ENCODE measurements at regions not wholly inside any gene's neighbourhood (a gene's known extent, or its start where the extent isn't known, plus 50 kb on each side); places are given as distances from the start of the nearest gene placed in this dataset.

DNA sequence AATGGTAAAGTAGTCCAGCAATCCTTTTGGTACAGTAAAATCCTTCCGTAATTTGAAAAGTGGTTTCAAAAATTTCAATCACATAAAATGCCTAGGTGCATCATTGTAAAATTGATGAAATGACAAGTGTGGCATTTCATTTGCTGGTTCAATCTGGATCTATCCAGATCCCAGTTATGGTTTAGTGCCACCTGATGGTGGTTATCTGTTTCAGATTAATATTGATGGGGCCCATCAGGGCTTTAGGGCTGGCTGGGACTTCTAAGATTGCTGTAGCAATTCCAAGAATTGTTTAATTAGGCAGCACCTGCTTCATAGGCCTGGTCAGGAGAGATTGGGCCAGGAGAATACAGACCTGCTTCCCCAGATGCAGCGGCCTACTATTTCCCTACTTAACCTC, 55.5 kb upstream of the PIK3C3 start:
- Mint-ChIP-seq H3K4me3 (no peak overlapping the region), H3K4me1 (no peaks in the 10 kb centered on the region), H3K36me3 (no peaks in the 10 kb centered on the region), H3K9me3 (no peaks in the 10 kb centered on the region), H3K27ac (no peak overlapping the region), H3K27me3 (ENCODE audit: low read depth in 2 of 2) (no peaks in the 10 kb centered on the region)
- H3K27ac ChIP-seq (ENCODE audit: low read length): no peak overlapping the region
- H3K4me3 ChIP-seq (ENCODE audit: low read length): no peak overlapping the region
- WGBS (ENCODE audit: insufficient coverage): 79% methylated on average over 2 of the region's 2 CpGs
- H3K27me3 ChIP-seq (ENCODE audit: control insufficient read depth, insufficient read depth, low read length): no peaks in the 10 kb centered on the region
- no peaks in the 10 kb centered on the region for H3K36me3 ChIP-seq (ENCODE audit: control insufficient read depth, insufficient read depth, low read length)
- no peaks in the 10 kb centered on the region for H3K9me3 ChIP-seq (ENCODE audit: control insufficient read depth, insufficient read depth, low read length)
- TF ChIP-seq, protein P1, sequence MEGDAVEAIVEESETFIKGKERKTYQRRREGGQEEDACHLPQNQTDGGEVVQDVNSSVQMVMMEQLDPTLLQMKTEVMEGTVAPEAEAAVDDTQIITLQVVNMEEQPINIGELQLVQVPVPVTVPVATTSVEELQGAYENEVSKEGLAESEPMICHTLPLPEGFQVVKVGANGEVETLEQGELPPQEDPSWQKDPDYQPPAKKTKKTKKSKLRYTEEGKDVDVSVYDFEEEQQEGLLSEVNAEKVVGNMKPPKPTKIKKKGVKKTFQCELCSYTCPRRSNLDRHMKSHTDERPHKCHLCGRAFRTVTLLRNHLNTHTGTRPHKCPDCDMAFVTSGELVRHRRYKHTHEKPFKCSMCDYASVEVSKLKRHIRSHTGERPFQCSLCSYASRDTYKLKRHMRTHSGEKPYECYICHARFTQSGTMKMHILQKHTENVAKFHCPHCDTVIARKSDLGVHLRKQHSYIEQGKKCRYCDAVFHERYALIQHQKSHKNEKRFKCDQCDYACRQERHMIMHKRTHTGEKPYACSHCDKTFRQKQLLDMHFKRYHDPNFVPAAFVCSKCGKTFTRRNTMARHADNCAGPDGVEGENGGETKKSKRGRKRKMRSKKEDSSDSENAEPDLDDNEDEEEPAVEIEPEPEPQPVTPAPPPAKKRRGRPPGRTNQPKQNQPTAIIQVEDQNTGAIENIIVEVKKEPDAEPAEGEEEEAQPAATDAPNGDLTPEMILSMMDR (IDR thresholded peaks at IDR 0.05): no peak
- no peak for DNase-seq
- intact Hi-C loops (cut with micrococcal nuclease): no loop called here
- ATAC-seq: no peak
- no peaks in the 10 kb centered on the region for H3K4me1 ChIP-seq (ENCODE audit: control insufficient read depth, insufficient read depth, low read length)

DNA sequence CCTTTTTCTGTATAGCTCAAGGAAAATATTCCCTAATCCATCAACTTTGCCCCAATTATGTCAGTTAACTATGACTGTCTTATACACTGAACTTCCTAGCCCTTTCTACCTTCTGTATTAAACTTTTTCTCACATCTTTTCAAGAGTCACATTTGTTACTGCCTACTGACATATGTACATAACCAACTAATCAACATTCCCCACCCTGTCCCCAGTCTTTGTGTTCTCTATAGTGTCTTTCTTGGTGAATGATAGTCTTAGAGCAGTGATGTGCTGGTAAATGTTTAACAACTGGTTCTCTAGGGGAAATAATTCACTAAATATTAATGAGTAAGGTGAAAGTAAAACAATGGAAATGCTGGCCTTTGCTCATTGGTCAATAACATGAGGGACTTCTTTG, 61.6 kb upstream of the PIK3C3 start:
- Mint-ChIP-seq H3K27me3 (ENCODE audit: low read depth in 2 of 2) (no peaks in the 10 kb centered on the region), H3K4me3 (no peak overlapping the region), H3K27ac (no peak overlapping the region), H3K36me3 (no peaks in the 10 kb centered on the region), H3K9me3 (no peaks in the 10 kb centered on the region), H3K4me1 (no peaks in the 10 kb centered on the region)
- no peaks in the 10 kb centered on the region for H3K27me3 ChIP-seq (ENCODE audit: control insufficient read depth, insufficient read depth, low read length)
- H3K4me1 ChIP-seq (ENCODE audit: control insufficient read depth, insufficient read depth, low read length): no peaks in the 10 kb centered on the region
- H3K27ac ChIP-seq (ENCODE audit: low read length): no peak overlapping the region
- no peak overlapping the region for H3K4me3 ChIP-seq (ENCODE audit: low read length)
- H3K36me3 ChIP-seq (ENCODE audit: control insufficient read depth, insufficient read depth, low read length): no peaks in the 10 kb centered on the region
- TF ChIP-seq, protein P1 (IDR thresholded peaks at IDR 0.05): no peak
- no peak for ATAC-seq
- no peak for DNase-seq
- intact Hi-C loops (cut with micrococcal nuclease): no loop called here
- H3K9me3 ChIP-seq (ENCODE audit: control insufficient read depth, insufficient read depth, low read length): no peaks in the 10 kb centered on the region

DNA sequence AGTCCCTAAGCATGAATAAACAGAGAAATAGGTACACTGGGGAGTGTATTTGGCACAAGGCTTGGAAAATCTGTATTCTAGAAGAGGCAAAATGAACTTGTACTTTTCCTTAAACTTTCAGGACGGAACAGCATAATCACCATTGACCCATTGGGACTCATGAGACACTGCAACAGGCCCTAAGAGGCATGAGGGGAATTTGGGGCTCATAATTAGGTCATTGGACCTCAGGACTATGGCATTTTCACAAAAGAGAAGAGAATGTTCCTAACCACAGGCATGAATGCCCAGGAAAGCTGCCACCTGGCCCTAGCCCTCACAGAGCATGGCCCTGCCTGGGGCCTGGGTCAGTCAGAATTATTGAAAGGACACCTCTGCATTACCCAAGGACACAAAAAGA, 67.9 kb upstream of the PIK3C3 start:
- intact Hi-C loops (cut with micrococcal nuclease): no loop called here
- 100% methylated on average over 1 of the region's 1 CpG for WGBS (ENCODE audit: insufficient coverage)
- H3K4me3 Mint-ChIP-seq: no peak overlapping the region
- H3K27ac ChIP-seq (ENCODE audit: low read length): no peak overlapping the region
- H3K36me3 ChIP-seq (ENCODE audit: control insufficient read depth, insufficient read depth, low read length): no peaks in the 10 kb centered on the region
- H3K27ac Mint-ChIP-seq: no peak overlapping the region
- ATAC-seq: no peak
- no peaks in the 10 kb centered on the region for H3K4me1 Mint-ChIP-seq
- H3K9me3 Mint-ChIP-seq: no peaks in the 10 kb centered on the region
- DNase-seq: no peak
- no peaks in the 10 kb centered on the region for H3K4me1 ChIP-seq (ENCODE audit: control insufficient read depth, insufficient read depth, low read length)
- H3K9me3 ChIP-seq (ENCODE audit: control insufficient read depth, insufficient read depth, low read length): no peaks in the 10 kb centered on the region
- no peaks in the 10 kb centered on the region for H3K27me3 Mint-ChIP-seq (ENCODE audit: low read depth in 2 of 2)
- H3K27me3 ChIP-seq (ENCODE audit: control insufficient read depth, insufficient read depth, low read length): no peaks in the 10 kb centered on the region
- H3K4me3 ChIP-seq (ENCODE audit: low read length): no peak overlapping the region
- TF ChIP-seq, protein P1 (IDR thresholded peaks at IDR 0.05): no peak
- no peaks in the 10 kb centered on the region for H3K36me3 Mint-ChIP-seq

DNA sequence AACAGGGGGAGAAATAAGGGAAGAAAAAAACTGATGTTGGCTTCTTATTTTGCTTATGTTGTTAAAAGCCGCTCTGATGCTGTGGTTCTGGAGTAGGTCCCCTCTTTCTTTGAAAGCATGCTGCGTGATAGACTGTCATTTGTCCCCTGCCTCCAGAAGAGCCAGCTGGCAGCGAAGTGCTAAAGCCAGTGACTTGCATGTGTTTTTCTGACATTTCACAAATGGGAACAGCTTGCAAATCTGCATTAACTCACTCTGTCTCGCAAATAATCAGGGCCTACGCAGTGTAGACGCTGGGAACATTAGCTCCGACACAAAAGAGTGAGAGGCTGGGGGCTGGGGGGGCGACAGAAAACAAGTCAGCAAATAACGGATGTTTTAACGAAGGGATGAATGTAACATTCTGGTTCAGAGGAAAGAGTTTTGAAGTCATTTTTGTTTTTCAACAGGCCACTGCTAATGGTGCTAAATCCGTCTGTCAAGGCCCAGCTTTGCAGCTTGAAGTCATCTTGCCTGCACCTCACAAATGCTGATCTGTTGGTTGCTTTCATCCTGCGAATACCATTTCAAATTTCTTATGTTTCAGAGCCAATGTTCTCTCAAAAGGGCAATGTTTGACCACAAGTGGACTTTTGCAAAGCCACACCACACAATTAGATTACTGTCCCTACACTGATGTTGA, 68.8 kb upstream of the PIK3C3 start:
- Histone ChIP-seq H3K27ac (ENCODE audit: low read length) (no peak overlapping the region), H3K36me3 (ENCODE audit: control insufficient read depth, insufficient read depth, low read length) (no peaks in the 10 kb centered on the region), H3K27me3 (ENCODE audit: control insufficient read depth, insufficient read depth, low read length) (no peaks in the 10 kb centered on the region), H3K4me1 (ENCODE audit: control insufficient read depth, insufficient read depth, low read length) (no peaks in the 10 kb centered on the region), H3K4me3 (ENCODE audit: low read length) (no peak overlapping the region), H3K9me3 (ENCODE audit: control insufficient read depth, insufficient read depth, low read length) (no peaks in the 10 kb centered on the region)
- no peak overlapping the region for H3K27ac Mint-ChIP-seq
- no peaks in the 10 kb centered on the region for H3K36me3 Mint-ChIP-seq
- TF ChIP-seq, protein P1 (IDR thresholded peaks at IDR 0.05): no peak
- no peak for ATAC-seq
- no peaks in the 10 kb centered on the region for H3K27me3 Mint-ChIP-seq (ENCODE audit: low read depth in 2 of 2)
- H3K4me3 Mint-ChIP-seq: no peak overlapping the region
- 87% methylated on average over 12 of the region's 12 CpGs for WGBS (ENCODE audit: insufficient coverage)
- H3K9me3 Mint-ChIP-seq: no peaks in the 10 kb centered on the region
- no peaks in the 10 kb centered on the region for H3K4me1 Mint-ChIP-seq
- intact Hi-C loops (cut with micrococcal nuclease): no loop called here
- DNase-seq: no peak
